Neural progenitor cell (in vitro differentiated cells): ENCODE measurements at regions not wholly inside any gene's neighbourhood (a gene's known extent, or its start where the extent isn't known, plus 50 kb on each side); places are given as distances from the start of the nearest gene placed in this dataset.

Experiments
- DNase-seq: peaks from one replicate; pipeline ENCODE4 v3.0.0-alpha.2; 2016; ENCODE audit warnings: low spot score
- H2AFZ ChIP-seq: fragments of 200-600 bp; sonication (generic); replicated peaks from 2 replicates; pipeline ENCODE4 v1.6.1; 2016; ENCODE audit warnings: antibody characterized with exemption
- H3F3A ChIP-seq: fragments of 200-600 bp; sonication (generic); 2 replicates; pipeline ENCODE4 v1.6.1; 2016; ENCODE audit warnings: antibody characterized with exemption, low read depth
- H3K27ac ChIP-seq: fragments of 200-600 bp; sonication (generic); 2 replicates; pipeline ENCODE4 v1.5.1; 2016; ENCODE audit warnings: mild to moderate bottlenecking
- H3K27me3 ChIP-seq: fragments of 200-600 bp; sonication (generic); 2 replicates; pipeline ENCODE4 v1.6.1; 2016; ENCODE audit warnings: mild to moderate bottlenecking, moderate library complexity
- H3K36me3 ChIP-seq: fragments of 200-600 bp; sonication (generic); 2 replicates; pipeline ENCODE4 v1.5.1; 2016
- H3K4me1 ChIP-seq: fragments of 200-600 bp; sonication (generic); 2 replicates; pipeline ENCODE4 v1.6.1; 2016; ENCODE audit warnings: mixed run types
- H3K4me2 ChIP-seq: fragments of 200-600 bp; sonication (generic); 2 replicates; pipeline ENCODE4 v1.6.1; 2016
- H3K4me3 ChIP-seq: fragments of 200-600 bp; sonication (generic); 2 replicates; pipeline ENCODE4 v1.5.1; 2016
- H3K79me2 ChIP-seq: fragments of 200-600 bp; sonication (generic); 2 replicates; pipeline ENCODE4 v1.6.1; 2016; ENCODE audit warnings: low read depth
- H3K9ac ChIP-seq: fragments of 200-600 bp; sonication (generic); 2 replicates; pipeline ENCODE4 v1.6.1; 2016
- H3K9me3 ChIP-seq: fragments of 200-600 bp; sonication (generic); 2 replicates; pipeline ENCODE4 v1.5.1; 2016; ENCODE audit warnings: low read depth
- H4K20me1 ChIP-seq: fragments of 200-600 bp; sonication (generic); 2 replicates; pipeline ENCODE4 v1.6.1; 2016; ENCODE audit warnings: low read depth
- H3K27ac Mint-ChIP-seq: 3 replicates; pipeline ENCODE4 v1.8.0; 2021; ENCODE audit warnings: mixed read lengths
- H3K27me3 Mint-ChIP-seq: 2 replicates; pipeline ENCODE4 v1.8.0; 2022; ENCODE audit warnings: low read depth, mild to moderate bottlenecking, inconsistent platforms, moderate library complexity, mixed read lengths; ENCODE audit not compliant: insufficient read depth
- H3K36me3 Mint-ChIP-seq: 3 replicates; pipeline ENCODE4 v1.8.0; 2021; ENCODE audit warnings: mixed read lengths
- H3K4me1 Mint-ChIP-seq: 3 replicates; pipeline ENCODE4 v1.8.0; 2021; ENCODE audit warnings: mixed read lengths
- H3K4me3 Mint-ChIP-seq: 3 replicates; pipeline ENCODE4 v1.8.0; 2021; ENCODE audit warnings: mild to moderate bottlenecking, moderate library complexity, mixed read lengths
- H3K9me3 Mint-ChIP-seq: 3 replicates; pipeline ENCODE4 v1.8.0; 2020; ENCODE audit warnings: mixed read lengths
- CTCF ChIP-seq: fragments of 200-600 bp; sonication (generic); IDR thresholded peaks from 2 replicates; pipeline ENCODE4 v1.5.1; 2017; ENCODE audit warnings: antibody characterized with exemption, mild to moderate bottlenecking
- EZH2 ChIP-seq: fragments of 200-600 bp; sonication (generic); IDR thresholded peaks from 2 replicates; pipeline ENCODE4 v1.6.1; 2017; ENCODE audit warnings: antibody characterized with exemption, mild to moderate bottlenecking, moderate library complexity
- EZH2phosphoT487 ChIP-seq: fragments of 200-600 bp; sonication (generic); IDR thresholded peaks from 2 replicates; pipeline ENCODE4 v1.6.1; 2017; ENCODE audit warnings: antibody characterized with exemption

- no peaks in the 10 kb centered on the region for H3F3A ChIP-seq
- H3K27me3 Mint-ChIP-seq: peaks cover 9% of the 10 kb centered on the region
- H3K4me1 Mint-ChIP-seq: peaks cover 15% of the 10 kb centered on the region
- H3K36me3 ChIP-seq: no peaks in the 10 kb centered on the region
- no peak overlapping the region for H3K4me2 ChIP-seq
- no peak overlapping the region for H3K27ac ChIP-seq
- no peaks in the 10 kb centered on the region for H4K20me1 ChIP-seq
- H3K9me3 Mint-ChIP-seq: peaks cover 13% of the 10 kb centered on the region
- TF ChIP-seq CTCF (no peak), EZH2 (no peak), EZH2phosphoT487 (no peak)
- no peak overlapping the region for H2AFZ ChIP-seq
- H3K27ac Mint-ChIP-seq: no peak overlapping the region
- H3K4me3 Mint-ChIP-seq: no peak overlapping the region
- no peak for DNase-seq
- no peaks in the 10 kb centered on the region for H3K79me2 ChIP-seq
- no peak overlapping the region for H3K9ac ChIP-seq
- no peaks in the 10 kb centered on the region for H3K27me3 ChIP-seq
- H3K9me3 ChIP-seq: no peaks in the 10 kb centered on the region
- H3K4me3 ChIP-seq: no peak overlapping the region
- H3K4me1 ChIP-seq: no peaks in the 10 kb centered on the region
- H3K36me3 Mint-ChIP-seq: no peaks in the 10 kb centered on the region
Observed at GRCh38 chr13:106331116-106331515, 204.3 kb downstream of the EFNB2 start.

- DNase-seq: no peak
- no peak for TF ChIP-seq EZH2phosphoT487
- H3K4me3 Mint-ChIP-seq: no peak overlapping the region
Observed at GRCh38 chr13:106329941-106330340, 205.5 kb downstream of the EFNB2 start.

GRCh38 chr13:106326751-106327150 lies 208.7 kb downstream of the EFNB2 start:
- no peaks in the 10 kb centered on the region for H3K36me3 Mint-ChIP-seq
- H3K79me2 ChIP-seq: no peaks in the 10 kb centered on the region
- H3K4me2 ChIP-seq: no peak overlapping the region
- no peaks in the 10 kb centered on the region for H3F3A ChIP-seq
- H3K4me1 Mint-ChIP-seq: peaks cover 9% of the 10 kb centered on the region
- peaks cover 36% of the 10 kb centered on the region for H3K9me3 Mint-ChIP-seq
- no peak overlapping the region for H3K4me3 ChIP-seq
- no peak for DNase-seq
- H3K9me3 ChIP-seq: peaks cover 6% of the 10 kb centered on the region
- H4K20me1 ChIP-seq: no peaks in the 10 kb centered on the region
- H3K9ac ChIP-seq: no peak overlapping the region
- H3K27me3 Mint-ChIP-seq: peaks cover 11% of the 10 kb centered on the region
- no peaks in the 10 kb centered on the region for H3K36me3 ChIP-seq
- TF ChIP-seq CTCF (no peak), EZH2 (no peak), EZH2phosphoT487 (no peak)
- H3K27me3 ChIP-seq: no peaks in the 10 kb centered on the region
- H3K4me3 Mint-ChIP-seq: no peak overlapping the region
- no peak overlapping the region for H3K27ac Mint-ChIP-seq
- no peaks in the 10 kb centered on the region for H3K4me1 ChIP-seq
- H3K27ac ChIP-seq: no peak overlapping the region
- H2AFZ ChIP-seq: no peak overlapping the region

More at GRCh38 chr13:106329941-106330340, 205.5 kb downstream of the EFNB2 start:
- no peak overlapping the region for H3K9ac ChIP-seq
- H3K36me3 ChIP-seq: no peaks in the 10 kb centered on the region
- H4K20me1 ChIP-seq: no peaks in the 10 kb centered on the region
- no peak overlapping the region for H3K4me3 ChIP-seq
- H3K9me3 Mint-ChIP-seq: peaks cover 12% of the 10 kb centered on the region
- no peaks in the 10 kb centered on the region for H3F3A ChIP-seq
- H3K27me3 ChIP-seq: no peaks in the 10 kb centered on the region
- H3K4me1 Mint-ChIP-seq: peaks cover 15% of the 10 kb centered on the region
- no peak overlapping the region for H2AFZ ChIP-seq
- no peak overlapping the region for H3K4me2 ChIP-seq
- no peaks in the 10 kb centered on the region for H3K9me3 ChIP-seq
- H3K27me3 Mint-ChIP-seq: peaks cover 9% of the 10 kb centered on the region
- H3K27ac Mint-ChIP-seq: no peak overlapping the region
- no peaks in the 10 kb centered on the region for H3K79me2 ChIP-seq
- H3K4me1 ChIP-seq: no peaks in the 10 kb centered on the region
- H3K36me3 Mint-ChIP-seq: no peaks in the 10 kb centered on the region
- H3K27ac ChIP-seq: no peak overlapping the region

- Histone ChIP-seq H3F3A (no peaks in the 10 kb centered on the region), H3K4me2 (no peak overlapping the region), H3K4me1 (no peaks in the 10 kb centered on the region), H3K9ac (no peak overlapping the region), H3K36me3 (no peaks in the 10 kb centered on the region), H3K27ac (no peak overlapping the region), H3K79me2 (no peaks in the 10 kb centered on the region), H3K4me3 (no peak overlapping the region), H3K27me3 (no peaks in the 10 kb centered on the region), H4K20me1 (no peaks in the 10 kb centered on the region), H3K9me3 (peaks cover 6% of the 10 kb centered on the region), H2AFZ (no peak overlapping the region)
- Mint-ChIP-seq H3K9me3 (peaks cover 35% of the 10 kb centered on the region), H3K4me1 (peaks cover 5% of the 10 kb centered on the region), H3K4me3 (no peak overlapping the region), H3K36me3 (no peaks in the 10 kb centered on the region), H3K27ac (no peak overlapping the region), H3K27me3 (peaks cover 9% of the 10 kb centered on the region)
- TF ChIP-seq CTCF: no peak
- no peak for TF ChIP-seq EZH2
- TF ChIP-seq EZH2phosphoT487: no peak
- DNase-seq: no peak
Observed at GRCh38 chr13:106324444-106324843, 211.0 kb downstream of the EFNB2 start.
